GM21360 (cell line): ENCODE measurements at regions not wholly inside any gene's neighbourhood (a gene's known extent, or its start where the extent isn't known, plus 50 kb on each side); places are given as distances from the start of the nearest gene placed in this dataset.

ENCODE experiments used
- ATAC-seq: cut with Tn5 transposase; IDR thresholded peaks from one replicate; pipeline ENCODE4 v1.9.1; 2021; ENCODE audit warnings: mild to moderate bottlenecking, moderate library complexity; ENCODE audit not compliant: unreplicated experiment

- ATAC-seq: no peak
Measured at GRCh38 chr1:38272515-38272914, 225.9 kb upstream of the POU3F1 start.

GRCh38 chr1:38270849-38271633, 224.4 kb upstream of the POU3F1 start:
- ATAC-seq: no peak

- no peak for ATAC-seq
Measured at GRCh38 chr1:38269923-38270848, 223.6 kb upstream of the POU3F1 start.

GRCh38 chr1:38268226-38268625, 221.6 kb upstream of the POU3F1 start:
- ATAC-seq: no peak

DNA sequence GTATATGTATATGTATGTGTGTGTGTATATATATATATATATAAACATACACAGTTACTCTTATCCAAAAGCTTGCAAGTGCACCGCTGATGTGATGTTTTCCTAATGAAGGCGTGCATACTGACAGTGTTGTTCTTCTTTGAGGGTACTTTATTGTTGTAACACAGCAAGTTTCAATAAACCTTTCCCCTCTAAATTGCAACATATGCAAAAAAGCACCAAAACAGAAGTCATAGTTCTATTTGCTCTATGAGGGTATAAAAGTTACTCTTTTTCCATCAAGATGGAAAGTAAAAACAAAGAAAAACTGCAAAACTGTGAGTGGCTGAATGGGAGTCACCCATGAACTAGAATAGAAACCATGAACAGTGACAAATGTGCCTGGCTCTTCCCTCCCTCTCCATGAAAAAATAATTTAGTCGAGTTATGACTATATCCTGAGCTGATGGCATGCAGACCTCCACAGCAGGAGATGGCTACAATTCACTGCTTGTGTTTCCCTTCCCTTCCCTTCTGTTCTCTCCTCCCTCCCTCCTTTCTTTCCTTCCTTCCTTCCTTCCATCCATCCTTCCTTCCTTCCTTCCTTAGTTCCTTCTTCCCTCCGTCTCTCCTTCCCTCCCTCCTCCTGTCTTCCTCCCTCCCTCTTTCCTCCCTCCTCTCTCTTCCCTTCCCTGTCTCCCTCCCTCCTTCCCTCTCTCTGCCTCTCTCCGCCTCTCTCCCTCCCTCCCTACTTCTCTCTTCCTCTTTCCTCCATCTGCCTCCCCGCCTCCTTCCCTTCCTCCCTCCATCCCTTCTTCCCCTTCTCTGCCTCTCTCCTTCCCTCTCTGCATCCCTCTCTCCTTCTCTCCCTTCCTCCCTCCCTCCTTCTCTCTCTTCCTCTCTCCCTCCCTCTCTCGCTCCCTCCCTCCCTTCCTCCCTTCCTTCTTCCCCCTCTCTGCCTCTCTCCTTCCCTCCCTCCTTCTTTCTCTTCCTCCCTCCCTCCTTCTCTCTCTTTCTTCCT, 220.7 kb upstream of the POU3F1 start:
- no peak for ATAC-seq

DNA sequence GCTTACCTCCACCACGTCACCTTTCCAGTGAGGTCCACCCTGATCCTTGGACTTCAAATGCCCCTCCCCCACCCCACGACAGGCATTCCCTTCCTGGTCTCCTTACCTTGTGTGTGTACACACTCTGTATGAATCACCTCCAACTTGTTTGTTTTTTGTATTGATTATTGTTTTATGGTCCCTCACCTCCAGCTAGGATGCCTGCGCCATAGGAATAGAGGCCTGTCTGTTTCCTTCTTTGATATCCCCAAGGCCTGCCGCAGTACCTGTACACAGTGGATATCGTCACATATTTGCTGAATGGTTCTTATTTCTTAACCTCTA, 219.6 kb upstream of the POU3F1 start:
- ATAC-seq: no peak

GRCh38 chr1:38265293-38266196, 219.0 kb upstream of the POU3F1 start:
- no peak for ATAC-seq

- ATAC-seq: no peak
Measured at GRCh38 chr1:38263438-38263837, 216.8 kb upstream of the POU3F1 start.

DNA sequence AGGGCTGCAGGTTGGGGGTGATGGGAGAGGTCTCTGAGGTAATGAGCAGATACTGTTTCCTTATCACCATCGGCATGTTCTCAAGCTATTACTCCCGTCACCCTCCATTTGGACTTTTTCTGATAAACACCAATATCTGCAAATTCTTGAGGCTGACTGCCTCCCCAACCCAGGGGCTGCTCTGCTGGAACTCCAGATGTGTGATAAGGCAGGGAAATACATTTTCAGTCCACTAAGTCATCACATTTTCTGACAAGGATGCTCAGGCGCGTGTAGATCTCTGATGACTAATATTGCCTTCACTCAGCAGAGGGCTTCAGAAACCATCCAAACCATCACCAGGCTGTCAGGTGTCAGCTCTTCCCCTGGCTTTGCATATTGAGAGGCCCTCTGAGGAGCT, 215.0 kb upstream of the POU3F1 start:
- no peak for ATAC-seq

- ATAC-seq: no peak
Measured at GRCh38 chr1:38258085-38258627, 211.6 kb upstream of the POU3F1 start.

GRCh38 chr1:38257374-38257773, 210.8 kb upstream of the POU3F1 start:
- no peak for ATAC-seq

GRCh38 chr1:38256072-38256471, 209.5 kb upstream of the POU3F1 start:
- no peak for ATAC-seq

DNA sequence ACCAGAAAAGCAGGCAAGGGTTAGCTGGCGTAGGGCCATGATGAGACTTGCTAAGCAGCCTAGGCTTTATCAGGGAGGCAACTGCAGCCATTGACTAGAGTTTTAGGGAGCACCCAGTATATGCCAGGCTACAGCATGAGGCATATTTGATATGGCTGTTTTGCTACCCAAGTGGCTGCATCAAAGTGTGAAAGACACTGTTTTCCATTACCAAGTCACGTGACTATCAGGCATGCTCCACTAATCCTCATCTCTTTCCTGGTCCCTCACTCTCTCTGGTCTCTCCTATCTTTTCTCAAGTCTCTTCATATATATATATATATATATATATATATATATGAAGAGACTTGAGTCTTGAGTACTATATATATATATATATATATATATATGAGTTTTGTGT, 206.7 kb upstream of the POU3F1 start:
- ATAC-seq: no peak

DNA sequence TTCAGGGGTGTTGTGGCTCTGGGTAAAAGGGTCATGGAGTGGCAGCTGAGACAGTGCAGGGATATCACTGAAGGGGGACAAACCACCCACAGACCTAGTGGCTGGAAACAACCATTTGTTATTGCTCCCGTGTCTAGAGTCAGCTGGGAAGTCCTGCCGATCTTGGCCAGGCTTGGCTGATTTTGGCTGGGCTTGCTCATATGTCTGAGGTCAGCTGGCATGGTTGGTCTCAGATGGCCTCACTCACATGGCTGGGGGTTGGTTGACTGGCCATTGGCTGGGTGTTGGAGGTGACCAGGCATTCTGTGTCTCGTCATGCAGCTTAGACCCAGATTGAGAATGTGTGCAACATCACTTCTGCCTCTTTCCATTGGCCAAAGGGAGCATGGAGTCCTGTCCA, 203.8 kb upstream of the POU3F1 start:
- ATAC-seq: no peak

GRCh38 chr1:38249001-38249400, 202.4 kb upstream of the POU3F1 start:
- ATAC-seq: no peak

DNA sequence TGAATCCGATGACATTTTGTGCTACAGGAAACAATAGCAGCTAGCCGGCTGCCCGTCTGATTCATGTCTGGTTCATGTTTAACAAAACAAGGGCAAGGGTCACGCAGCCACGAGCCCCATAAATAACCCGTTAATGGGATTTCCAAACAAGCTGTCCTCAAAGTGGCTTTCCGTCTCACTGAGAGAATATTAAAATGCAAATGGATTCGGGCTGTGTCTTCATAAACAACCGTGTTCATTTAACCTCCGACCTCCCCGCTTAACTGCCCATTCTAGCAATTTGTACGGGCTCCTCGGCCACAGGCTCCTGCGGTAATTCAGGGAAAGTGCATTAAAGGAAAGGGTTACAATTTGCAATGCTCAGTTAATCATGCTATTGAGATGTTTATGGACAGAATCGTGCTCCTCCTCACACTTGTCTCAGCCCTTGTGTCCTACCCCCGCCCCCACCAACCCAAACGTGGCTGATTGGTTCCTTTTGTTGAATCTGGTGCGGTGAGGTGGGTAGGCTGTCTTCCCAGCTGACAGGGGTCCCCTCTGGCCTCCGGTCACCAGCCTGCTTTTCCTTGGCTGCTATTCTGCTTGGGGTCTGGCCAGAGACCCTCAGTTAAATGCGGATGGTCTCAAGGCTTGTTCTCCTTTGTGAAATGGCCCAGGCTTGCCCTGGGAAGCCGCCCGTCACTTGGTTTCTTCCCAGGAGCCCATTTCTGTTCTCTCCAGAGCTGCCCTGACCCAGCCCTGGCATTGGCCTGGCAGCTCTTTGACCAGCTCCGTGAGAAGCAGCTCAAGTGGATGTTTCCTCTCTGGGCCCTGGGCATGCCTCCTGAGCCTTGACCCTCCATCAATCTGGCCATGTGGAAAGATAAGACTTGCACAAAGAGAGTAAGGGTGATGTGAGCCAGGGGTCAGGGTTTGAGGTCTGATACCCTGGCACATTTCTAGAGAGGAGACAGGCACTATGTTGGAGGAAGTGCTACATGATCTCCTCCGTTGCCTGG, 200.7 kb upstream of the POU3F1 start:
- ATAC-seq: no peak

- ATAC-seq: no peak
Measured at GRCh38 chr1:38244218-38244845, 197.7 kb upstream of the POU3F1 start.

DNA sequence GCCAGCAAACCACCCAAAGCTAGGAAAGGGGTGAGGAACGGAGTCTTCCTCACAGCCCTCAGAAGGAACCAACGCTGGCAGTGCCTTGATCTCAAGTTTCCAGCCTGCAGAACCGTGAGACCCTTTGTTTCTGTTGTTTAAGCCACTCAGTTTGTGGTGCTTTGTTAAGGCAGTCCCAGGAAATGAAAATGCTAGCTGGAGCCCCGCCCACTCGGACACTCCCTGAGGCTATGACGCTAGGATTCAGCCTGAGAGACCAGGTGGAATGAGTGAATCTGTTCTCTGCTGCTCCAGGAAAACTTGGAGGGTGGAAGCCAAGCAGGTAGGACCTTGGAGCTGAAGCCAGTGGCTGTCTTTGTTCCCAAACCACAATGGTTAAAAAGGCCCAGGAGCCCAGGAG, 196.5 kb upstream of the POU3F1 start:
- no peak for ATAC-seq
